ENCODE measurements at regions not wholly inside any gene's neighbourhood (a gene's known extent, or its start where the extent isn't known, plus 50 kb on each side); places are given as distances from the start of the nearest gene placed in this dataset.

DNA sequence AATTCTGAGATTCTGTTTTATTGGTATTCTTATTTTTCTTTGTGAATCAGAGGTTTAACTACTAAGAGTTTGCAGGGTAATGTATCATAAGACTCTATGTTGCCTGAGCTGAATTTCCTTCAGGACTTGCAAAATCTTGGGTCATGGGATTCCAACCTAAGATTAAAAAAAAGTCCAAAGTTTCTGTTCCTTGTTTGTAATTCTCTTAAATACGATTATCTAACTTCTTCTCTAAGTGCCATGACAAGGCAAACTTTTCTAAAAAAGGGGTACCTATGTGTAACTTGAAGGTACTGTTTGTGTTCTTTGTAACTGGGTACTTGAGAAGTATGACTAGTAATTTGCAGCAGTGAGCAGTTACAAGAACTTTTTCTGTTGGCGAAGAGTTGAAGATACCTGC, 181.3 kb upstream of the ZEB2 start:
- ChIA-PET POLR2A (no interaction called here), CTCF (no interaction called here)

DNA sequence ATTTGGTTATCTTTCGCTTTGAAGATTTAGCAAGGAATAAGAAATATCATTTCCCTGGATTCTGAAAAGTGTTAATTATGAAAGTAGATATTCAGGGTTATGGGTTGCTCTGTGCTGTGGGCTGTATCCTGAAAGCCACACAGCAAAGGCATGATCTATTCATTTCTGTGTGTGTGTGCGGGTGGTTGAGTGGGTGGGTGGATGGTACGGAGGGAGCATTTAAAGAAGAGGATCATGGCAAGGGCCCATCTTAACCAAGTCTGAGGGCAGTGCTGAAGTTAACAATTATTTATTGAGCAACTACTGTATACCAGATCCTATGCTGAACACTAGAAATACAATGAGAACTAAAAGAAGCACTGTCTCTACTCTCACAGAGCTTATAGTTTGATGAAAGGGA, 178.2 kb upstream of the ZEB2 start:
- no peak overlapping the region for H3K4me3 Mint-ChIP-seq
- POLR2A ChIA-PET, result no interaction called here
- H3K27ac Mint-ChIP-seq, result no peak overlapping the region
- CTCF ChIA-PET, result no interaction called here
- H3K4me1 Mint-ChIP-seq, result no peaks in the 10 kb centered on the region
- peaks cover 4% of the 10 kb centered on the region for H3K9me3 Mint-ChIP-seq
- no peaks in the 10 kb centered on the region for H3K36me3 Mint-ChIP-seq (ENCODE audit: low read depth)
- H3K27me3 Mint-ChIP-seq, result peaks cover 7% of the 10 kb centered on the region
- no peak for DNase-seq

More for the DNA sequence above, 181.3 kb upstream of the ZEB2 start:
- no peaks in the 10 kb centered on the region for H3K36me3 Mint-ChIP-seq (ENCODE audit: low read depth)
- H3K4me3 Mint-ChIP-seq, result no peak overlapping the region
- peaks cover 4% of the 10 kb centered on the region for H3K9me3 Mint-ChIP-seq
- DNase-seq, result no peak
- no peak overlapping the region for H3K27ac Mint-ChIP-seq
- no peaks in the 10 kb centered on the region for H3K4me1 Mint-ChIP-seq
- H3K27me3 Mint-ChIP-seq, result peaks cover 9% of the 10 kb centered on the region

DNA sequence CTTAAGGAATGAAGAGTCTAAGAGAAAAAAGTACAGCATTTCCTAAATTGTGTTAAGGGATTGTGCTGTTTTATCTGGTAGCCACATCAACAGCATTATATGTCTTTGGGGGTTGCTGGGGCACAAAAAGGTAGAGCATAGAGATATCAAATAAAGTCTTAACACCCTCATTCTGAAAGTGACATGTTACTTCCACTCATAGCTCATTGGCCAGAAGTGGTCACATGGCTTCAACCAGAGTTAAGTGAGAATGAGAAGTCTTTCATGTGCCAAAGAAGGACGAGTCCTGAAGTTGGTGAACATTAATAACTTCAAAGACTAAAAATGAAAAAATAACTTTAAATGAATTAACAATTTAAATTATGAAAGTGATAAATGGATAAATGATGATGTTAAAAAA, 175.7 kb upstream of the ZEB2 start:
- H3K4me3 Mint-ChIP-seq, result no peak overlapping the region
- H3K27ac Mint-ChIP-seq, result no peak overlapping the region
- peaks cover 4% of the 10 kb centered on the region for H3K9me3 Mint-ChIP-seq
- peaks cover 7% of the 10 kb centered on the region for H3K27me3 Mint-ChIP-seq
- ChIA-PET POLR2A (no interaction called here), CTCF (no interaction called here)
- no peaks in the 10 kb centered on the region for H3K36me3 Mint-ChIP-seq (ENCODE audit: low read depth)
- DNase-seq, result no peak
- H3K4me1 Mint-ChIP-seq, result no peaks in the 10 kb centered on the region

DNA sequence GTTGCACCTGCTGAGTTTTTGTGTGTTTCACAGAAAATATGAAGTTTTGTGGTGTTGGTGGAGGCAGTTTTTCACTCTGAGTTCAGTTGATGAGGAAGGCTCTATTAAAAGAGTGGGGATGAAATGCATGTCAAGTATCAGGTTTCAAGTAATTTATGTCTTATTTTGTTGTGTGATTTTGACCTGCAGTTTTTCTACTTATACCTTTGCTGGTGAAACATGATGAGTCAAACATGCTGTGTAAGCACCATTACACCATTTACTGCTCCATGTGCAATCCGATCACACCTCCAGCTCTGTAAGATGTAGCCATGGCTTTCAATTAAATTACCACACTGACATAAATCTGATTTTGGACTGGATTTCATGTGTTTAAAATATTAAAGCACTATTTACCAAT, 174.5 kb upstream of the ZEB2 start:
- Mint-ChIP-seq H3K27me3 (peaks cover 2% of the 10 kb centered on the region), H3K4me3 (no peak overlapping the region), H3K9me3 (peaks cover 4% of the 10 kb centered on the region), H3K27ac (no peak overlapping the region), H3K4me1 (no peaks in the 10 kb centered on the region), H3K36me3 (ENCODE audit: low read depth) (no peaks in the 10 kb centered on the region)
- no peak for DNase-seq
- CTCF ChIA-PET, result no interaction called here
- POLR2A ChIA-PET, result no interaction called here

DNA sequence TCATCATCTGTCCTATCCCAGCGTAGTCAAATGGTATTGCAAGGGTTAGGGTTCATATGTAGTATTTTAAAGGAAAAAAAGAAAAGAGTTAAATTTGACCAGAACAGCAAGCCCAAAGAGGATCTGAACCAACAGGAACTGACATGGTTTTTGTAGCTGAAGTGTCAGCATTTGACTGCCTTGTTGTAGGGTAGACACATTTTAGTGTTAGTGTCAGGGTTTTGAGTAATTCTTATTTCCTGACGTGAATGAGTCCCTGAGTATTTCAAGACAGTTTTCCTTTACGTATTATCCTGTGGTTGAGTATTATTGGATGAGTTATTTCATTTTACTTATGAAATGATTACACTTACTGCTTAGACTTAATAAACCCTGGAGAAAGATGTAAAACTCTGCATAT, 173.3 kb upstream of the ZEB2 start:
- peaks cover 2% of the 10 kb centered on the region for H3K27me3 Mint-ChIP-seq
- no peak for DNase-seq
- H3K4me3 Mint-ChIP-seq, result no peak overlapping the region
- H3K36me3 Mint-ChIP-seq (ENCODE audit: low read depth), result no peaks in the 10 kb centered on the region
- H3K9me3 Mint-ChIP-seq, result peaks cover 4% of the 10 kb centered on the region
- no peaks in the 10 kb centered on the region for H3K4me1 Mint-ChIP-seq
- CTCF ChIA-PET, result no interaction called here
- POLR2A ChIA-PET, result no interaction called here
- H3K27ac Mint-ChIP-seq, result no peak overlapping the region

DNA sequence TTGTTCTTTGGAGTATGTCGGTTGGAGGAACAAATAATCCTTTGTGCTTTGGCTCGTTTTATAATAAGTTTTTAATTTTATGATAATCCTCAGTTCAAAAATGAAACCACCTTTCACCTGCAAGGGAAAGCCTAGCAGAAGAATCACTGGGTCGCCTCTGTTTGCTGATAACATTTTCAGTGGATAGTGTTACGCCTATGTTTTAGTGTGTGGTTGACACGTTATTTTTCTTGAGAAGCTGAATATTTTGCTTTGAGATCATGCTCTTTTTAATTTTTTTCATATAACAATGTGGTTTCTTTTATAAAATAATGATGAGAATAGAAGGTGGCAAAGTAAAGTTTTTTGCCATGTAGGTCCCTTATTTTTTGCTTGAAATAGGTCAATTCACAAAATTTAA, 172.7 kb upstream of the ZEB2 start:
- DNase-seq, result no peak

DNA sequence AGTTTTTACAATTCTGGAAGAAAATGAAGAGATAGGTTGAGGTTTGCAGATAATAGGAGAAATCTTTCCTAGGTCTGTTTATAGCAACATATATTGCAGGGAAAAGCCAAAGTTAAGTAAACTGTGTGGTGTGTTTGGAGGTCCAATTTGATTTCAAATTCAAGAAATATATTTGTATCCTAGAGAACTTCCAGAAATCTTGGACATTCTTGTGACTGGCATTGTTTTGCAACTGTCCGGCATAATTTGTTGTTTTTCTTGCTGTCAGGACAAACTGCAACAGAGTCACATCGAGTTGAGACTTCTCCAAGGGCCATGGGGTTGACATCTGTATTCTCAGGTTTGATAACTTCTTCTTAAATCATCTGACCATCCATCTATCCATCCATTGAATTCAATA, 170.9 kb upstream of the ZEB2 start:
- Mint-ChIP-seq H3K36me3 (ENCODE audit: low read depth) (no peaks in the 10 kb centered on the region), H3K9me3 (no peaks in the 10 kb centered on the region), H3K4me3 (no peak overlapping the region), H3K4me1 (no peaks in the 10 kb centered on the region), H3K27me3 (peaks cover 2% of the 10 kb centered on the region), H3K27ac (no peak overlapping the region)
- POLR2A ChIA-PET, result no interaction called here
- DNase-seq, result no peak
- CTCF ChIA-PET, result no interaction called here

More for the DNA sequence above, 172.7 kb upstream of the ZEB2 start:
- ChIA-PET CTCF (no interaction called here), POLR2A (no interaction called here)
- Mint-ChIP-seq H3K4me3 (no peak overlapping the region), H3K36me3 (ENCODE audit: low read depth) (no peaks in the 10 kb centered on the region), H3K4me1 (no peaks in the 10 kb centered on the region), H3K27me3 (peaks cover 4% of the 10 kb centered on the region), H3K9me3 (peaks cover 4% of the 10 kb centered on the region), H3K27ac (no peak overlapping the region)

DNA sequence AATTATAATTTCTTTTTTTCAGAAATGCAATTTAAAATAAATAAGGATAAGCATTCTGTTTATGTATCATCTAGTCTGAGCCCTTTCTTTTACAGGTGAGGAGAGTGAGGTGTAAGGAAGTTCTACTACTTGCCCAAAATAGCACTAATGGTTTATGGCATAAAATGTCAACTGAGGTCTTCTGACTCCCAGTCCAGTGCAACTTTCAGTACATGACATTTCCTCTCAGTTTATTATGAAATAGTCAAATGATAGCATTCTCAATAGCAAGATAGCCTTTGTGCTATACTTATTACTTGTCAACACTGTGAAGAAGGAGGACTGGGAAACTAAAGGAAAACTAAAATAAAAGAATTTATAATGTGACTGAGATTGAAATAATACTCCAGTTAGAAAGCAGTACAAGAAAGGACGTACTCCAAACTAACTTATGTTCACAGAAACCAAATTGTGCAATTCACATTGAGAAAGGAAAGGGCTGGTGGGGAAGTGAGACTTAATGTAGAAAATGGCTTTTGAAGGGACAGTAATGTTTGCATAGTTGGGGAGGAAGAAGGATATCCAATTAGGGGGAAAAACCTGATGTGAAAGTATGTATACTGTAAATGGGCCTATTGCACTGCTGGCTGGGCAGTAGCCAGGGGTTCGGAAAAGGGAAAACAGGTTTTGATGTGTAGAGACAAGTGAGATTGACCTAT, 166.7 kb upstream of the ZEB2 start:
- Mint-ChIP-seq H3K4me1 (no peaks in the 10 kb centered on the region), H3K27me3 (peaks cover 6% of the 10 kb centered on the region), H3K9me3 (no peaks in the 10 kb centered on the region), H3K4me3 (no peak overlapping the region), H3K36me3 (ENCODE audit: low read depth) (no peaks in the 10 kb centered on the region), H3K27ac (no peak overlapping the region)
- CTCF ChIA-PET, result no interaction called here
- POLR2A ChIA-PET, result no interaction called here
- no peak for DNase-seq

DNA sequence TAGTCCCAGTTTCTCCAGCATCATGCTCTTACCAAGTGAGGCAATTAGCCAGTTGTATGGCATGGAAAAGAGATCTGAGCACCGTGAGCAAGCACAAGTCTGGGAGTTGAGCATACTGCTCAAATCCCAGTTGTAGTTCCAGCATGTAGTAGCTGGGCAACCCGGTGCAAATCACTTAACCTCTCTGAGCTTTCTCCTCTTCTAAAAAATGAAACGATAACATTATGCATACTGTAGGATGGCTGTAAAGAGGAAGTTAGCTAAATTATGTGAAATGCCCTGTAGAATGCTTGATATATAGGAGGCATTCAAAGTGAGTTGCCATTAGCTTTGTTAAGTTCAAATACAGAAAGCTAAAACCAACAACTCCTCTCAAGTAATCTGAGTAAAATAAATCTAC, 164.0 kb upstream of the ZEB2 start:
- no peaks in the 10 kb centered on the region for H3K4me1 Mint-ChIP-seq
- H3K27ac Mint-ChIP-seq, result no peak overlapping the region
- H3K27me3 Mint-ChIP-seq, result peaks cover 9% of the 10 kb centered on the region
- ChIA-PET CTCF (no interaction called here), POLR2A (no interaction called here)
- no peaks in the 10 kb centered on the region for H3K36me3 Mint-ChIP-seq (ENCODE audit: low read depth)
- H3K4me3 Mint-ChIP-seq, result no peak overlapping the region
- H3K9me3 Mint-ChIP-seq, result no peaks in the 10 kb centered on the region
- DNase-seq, result no peak

DNA sequence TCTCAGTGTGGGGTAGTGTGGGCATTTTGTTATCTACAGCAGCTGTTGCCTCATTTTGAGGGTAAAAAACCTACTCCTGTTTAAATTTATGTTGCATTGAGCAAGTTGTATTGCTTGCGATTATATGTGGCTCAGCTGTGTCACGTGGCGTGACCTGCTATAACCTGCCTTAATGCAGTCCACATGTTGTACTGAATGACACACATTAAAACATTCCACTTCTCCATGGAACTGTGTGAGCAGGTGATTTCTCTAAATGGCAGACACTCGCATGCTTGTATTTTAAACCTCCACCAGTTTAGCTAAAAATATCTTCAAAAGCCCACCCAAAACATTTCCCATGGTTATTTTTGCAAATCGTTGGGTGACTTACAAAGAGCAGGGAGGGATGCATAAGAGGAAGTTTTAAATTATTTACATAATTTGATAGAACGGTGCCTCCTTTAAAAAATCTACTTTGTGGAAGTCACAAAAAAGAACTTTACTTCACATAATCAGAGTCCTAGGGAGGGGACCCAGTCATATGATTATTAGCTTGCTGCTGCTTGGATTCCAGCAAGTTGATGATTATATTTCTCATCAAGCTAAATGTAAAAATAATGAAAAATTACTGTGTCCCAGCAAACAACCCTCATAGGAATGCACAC, 163.3 kb upstream of the ZEB2 start:
- H3K36me3 Mint-ChIP-seq (ENCODE audit: low read depth), result no peaks in the 10 kb centered on the region
- no peak overlapping the region for H3K4me3 Mint-ChIP-seq
- ChIA-PET CTCF (no interaction called here), POLR2A (no interaction called here)
- H3K9me3 Mint-ChIP-seq, result no peaks in the 10 kb centered on the region
- peaks cover 12% of the 10 kb centered on the region for H3K27me3 Mint-ChIP-seq
- no peak for DNase-seq
- H3K27ac Mint-ChIP-seq, result no peak overlapping the region
- no peaks in the 10 kb centered on the region for H3K4me1 Mint-ChIP-seq

DNA sequence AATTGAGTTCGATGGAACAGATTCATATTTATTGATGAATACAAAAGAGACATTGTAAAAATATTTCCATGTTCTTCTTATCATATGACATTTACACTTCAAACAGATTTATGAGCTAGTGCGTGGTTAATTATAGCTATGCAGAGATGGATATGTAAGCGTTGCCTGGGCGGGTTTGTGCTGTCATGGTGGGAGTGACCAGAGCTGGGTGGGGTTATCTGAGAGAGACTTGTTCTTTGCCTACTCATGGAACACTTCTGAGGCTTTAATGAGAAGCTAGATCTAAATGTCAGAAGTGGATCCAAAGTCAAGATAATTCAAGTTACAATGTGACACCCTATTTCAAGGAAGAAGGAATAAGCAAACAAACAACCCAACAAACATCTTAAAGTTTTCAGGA, 162.3 kb upstream of the ZEB2 start:
- Mint-ChIP-seq H3K27me3 (peaks cover 11% of the 10 kb centered on the region), H3K4me3 (no peak overlapping the region), H3K27ac (no peak overlapping the region), H3K36me3 (ENCODE audit: low read depth) (no peaks in the 10 kb centered on the region), H3K4me1 (no peaks in the 10 kb centered on the region), H3K9me3 (no peaks in the 10 kb centered on the region)
- ChIA-PET POLR2A (no interaction called here), CTCF (no interaction called here)
- no peak for DNase-seq

DNA sequence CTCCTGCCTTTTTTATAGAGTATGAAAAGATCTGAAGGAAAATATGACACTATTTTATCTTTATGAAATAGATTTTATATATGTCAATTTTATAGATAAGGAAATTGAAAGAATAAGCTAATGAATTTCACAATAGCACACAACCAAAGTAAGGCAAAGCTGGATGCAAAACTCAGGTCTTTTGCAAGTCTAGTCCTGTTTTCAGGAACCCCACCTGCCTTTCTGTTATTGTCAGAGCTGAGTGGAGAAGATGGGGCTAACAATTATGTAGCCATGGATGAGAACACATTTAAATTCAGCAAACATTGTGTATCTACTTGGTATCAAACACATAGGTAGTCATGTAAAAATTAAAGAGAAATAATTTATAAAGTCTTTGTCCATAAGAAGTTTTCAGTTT, 161.5 kb upstream of the ZEB2 start:
- Mint-ChIP-seq H3K9me3 (no peaks in the 10 kb centered on the region), H3K4me3 (no peak overlapping the region), H3K4me1 (no peaks in the 10 kb centered on the region), H3K27ac (no peak overlapping the region), H3K27me3 (peaks cover 12% of the 10 kb centered on the region), H3K36me3 (ENCODE audit: low read depth) (no peaks in the 10 kb centered on the region)
- DNase-seq, result no peak
- CTCF ChIA-PET, result no interaction called here
- POLR2A ChIA-PET, result no interaction called here

DNA sequence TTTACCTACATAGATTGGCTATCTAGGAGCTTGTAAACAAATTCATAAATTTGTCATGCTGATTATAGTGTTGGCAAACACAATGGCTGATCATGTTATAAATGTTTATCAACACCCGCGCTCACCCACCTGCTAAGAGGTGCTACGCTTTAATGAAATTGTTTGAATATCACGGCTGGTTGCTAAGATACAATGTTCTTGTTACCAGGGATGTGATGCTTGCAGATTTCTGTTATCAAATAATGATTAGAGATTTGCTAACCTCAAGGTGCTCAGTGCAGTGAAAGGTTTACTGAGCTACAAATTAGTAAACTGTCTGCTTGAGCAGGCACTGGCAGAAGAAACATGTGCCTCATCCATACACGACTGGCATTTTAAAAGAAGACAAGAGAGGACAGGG, 160.0 kb upstream of the ZEB2 start:
- POLR2A ChIA-PET, result no interaction called here
- peaks cover 12% of the 10 kb centered on the region for H3K27me3 Mint-ChIP-seq
- no peaks in the 10 kb centered on the region for H3K36me3 Mint-ChIP-seq (ENCODE audit: low read depth)
- no peaks in the 10 kb centered on the region for H3K4me1 Mint-ChIP-seq
- no peak overlapping the region for H3K27ac Mint-ChIP-seq
- CTCF ChIA-PET, result no interaction called here
- DNase-seq, result no peak
- no peak overlapping the region for H3K4me3 Mint-ChIP-seq
- no peaks in the 10 kb centered on the region for H3K9me3 Mint-ChIP-seq

DNA sequence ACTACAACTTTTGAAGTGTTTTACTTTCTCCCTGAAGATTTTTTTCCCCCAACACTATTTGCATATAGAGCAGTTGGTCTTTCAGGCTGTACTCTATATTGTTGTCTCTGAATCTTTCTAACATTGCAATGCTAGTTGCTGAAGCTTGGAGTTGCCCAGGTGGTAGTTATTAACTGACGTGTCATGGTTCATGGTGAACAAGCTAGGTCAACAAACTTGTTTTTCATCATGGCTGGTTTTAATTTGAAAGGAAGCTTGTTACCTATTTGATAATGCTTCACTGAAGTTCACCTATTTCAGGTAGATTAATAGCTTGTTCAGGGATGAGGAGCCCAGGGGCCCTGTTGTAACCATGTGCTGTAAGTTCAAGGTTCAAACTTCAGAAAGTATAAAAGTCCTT, 158.8 kb upstream of the ZEB2 start:
- H3K4me1 Mint-ChIP-seq, result no peaks in the 10 kb centered on the region
- H3K4me3 Mint-ChIP-seq, result no peak overlapping the region
- H3K27ac Mint-ChIP-seq, result no peak overlapping the region
- POLR2A ChIA-PET, result no interaction called here
- CTCF ChIA-PET, result no interaction called here
- no peaks in the 10 kb centered on the region for H3K36me3 Mint-ChIP-seq (ENCODE audit: low read depth)
- H3K9me3 Mint-ChIP-seq, result no peaks in the 10 kb centered on the region
- DNase-seq, result no peak
- peaks cover 12% of the 10 kb centered on the region for H3K27me3 Mint-ChIP-seq
